Testis (tissue), 2 donors: ENCODE measurements at regions not wholly inside any gene's neighbourhood (a gene's known extent, or its start where the extent isn't known, plus 50 kb on each side); places are given as distances from the start of the nearest gene placed in this dataset.
"Not testable (repeated sequence)": the region's sequence is repeated elsewhere in the genome, so short reads cannot be mapped to it uniquely, and the experiment has no call there.

Experiments used
- CTCF ChIP-seq, 3 experiments: fragments of 450-650 bp in 2 of 3; fragments of 200-600 bp in 1 of 3; sonication (generic) in 1 of 3; IDR thresholded peaks; one replicate each; pipeline ENCODE4 v1.5.1; 2016 to 2019; ENCODE audit warnings: antibody characterized with exemption in 3 of 3, mild to moderate bottlenecking in 2 of 3, moderate library complexity in 1 of 3
- POLR2A ChIP-seq: fragments of 450-650 bp; IDR thresholded peaks from one replicate; pipeline ENCODE4 v1.6.1; 2017; ENCODE audit warnings: antibody characterized with exemption, mild to moderate bottlenecking, moderate library complexity

- peak in 1 of 3 experiments; percentile 25 for TF ChIP-seq CTCF (IDR thresholded peaks at IDR 0.05)
- not testable (repeated sequence) for TF ChIP-seq POLR2A
These were observed 416.2 kb downstream of the FOXD4L4 start for GRCh38 chr9:66153021-66153725.
